HG02588 (cell line): ENCODE measurements at regions not wholly inside any gene's neighbourhood (a gene's known extent, or its start where the extent isn't known, plus 50 kb on each side); places are given as distances from the start of the nearest gene placed in this dataset.

ENCODE experiments used
- ATAC-seq: cut with Tn5 transposase; IDR thresholded peaks from one replicate; pipeline ENCODE4 v1.9.1; 2021; ENCODE audit warnings: mild to moderate bottlenecking, moderate library complexity; ENCODE audit not compliant: unreplicated experiment

- no peak for ATAC-seq
Observed at GRCh38 chr3:23073724-23074305, 129.3 kb upstream of the UBE2E2 start.

DNA sequence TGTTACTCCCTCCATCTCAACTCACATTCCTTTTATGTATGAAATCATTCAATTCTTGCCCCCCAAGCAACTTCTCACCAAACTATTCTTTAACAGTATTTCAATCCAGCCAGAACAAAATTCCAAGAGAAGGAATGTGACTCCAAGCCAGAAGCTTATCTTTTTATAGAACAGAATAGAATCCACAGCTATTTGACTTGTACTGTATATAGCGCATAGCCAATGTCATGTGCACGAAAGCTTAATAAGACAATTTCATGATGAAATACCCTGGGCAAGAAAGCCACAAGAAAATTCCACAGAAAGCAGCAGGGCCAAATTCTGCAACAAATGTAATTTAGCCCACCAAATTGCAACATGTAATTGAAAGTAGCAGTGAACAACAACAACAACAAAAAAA lies 127.6 kb upstream of the UBE2E2 start:
- no peak for ATAC-seq

- no peak for ATAC-seq
Observed at GRCh38 chr3:23076437-23076836, 126.7 kb upstream of the UBE2E2 start.

DNA sequence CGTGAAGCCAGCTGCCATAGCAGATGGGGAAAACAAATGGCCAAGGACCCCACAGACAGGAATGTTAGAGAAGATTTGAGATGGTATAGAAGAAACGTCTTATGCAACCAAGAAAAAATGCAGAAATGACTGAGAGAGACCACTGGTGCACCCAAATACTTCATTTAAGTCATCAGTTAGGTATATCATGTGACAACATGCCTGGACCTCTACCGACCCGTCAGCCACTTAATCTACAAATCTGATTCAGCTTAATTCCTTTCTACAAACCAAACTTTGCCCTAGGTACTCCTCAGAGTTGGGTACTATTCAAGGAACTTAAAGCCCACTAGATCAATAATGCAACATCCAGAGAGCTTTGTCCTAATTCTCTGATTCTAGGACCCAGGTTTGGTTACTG lies 126.0 kb upstream of the UBE2E2 start:
- ATAC-seq: no peak

- no peak for ATAC-seq
Observed at GRCh38 chr3:23078735-23079134, 124.4 kb upstream of the UBE2E2 start.

- ATAC-seq: no peak
Observed at GRCh38 chr3:23079976-23080375, 123.2 kb upstream of the UBE2E2 start.

GRCh38 chr3:23083701-23084100 lies 119.4 kb upstream of the UBE2E2 start:
- ATAC-seq: no peak

DNA sequence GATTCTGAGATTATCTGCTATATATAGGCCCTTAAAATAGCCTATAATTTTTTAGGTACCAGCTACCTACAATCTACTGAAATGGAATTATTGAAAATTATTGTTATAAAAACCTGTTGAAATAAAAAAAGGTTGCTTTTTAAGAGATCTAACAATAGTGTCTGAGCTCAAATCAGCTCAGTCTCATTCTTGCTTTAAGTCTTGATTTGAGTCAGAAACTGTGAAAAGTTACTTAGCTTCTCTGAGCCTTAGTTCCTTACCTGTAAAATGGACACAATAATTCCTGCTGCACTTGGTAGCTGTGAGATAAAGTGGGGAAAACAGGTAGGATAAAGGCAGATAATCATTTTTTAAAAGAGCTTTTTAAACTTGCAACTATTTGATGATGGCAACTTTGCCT lies 118.8 kb upstream of the UBE2E2 start:
- ATAC-seq: no peak

DNA sequence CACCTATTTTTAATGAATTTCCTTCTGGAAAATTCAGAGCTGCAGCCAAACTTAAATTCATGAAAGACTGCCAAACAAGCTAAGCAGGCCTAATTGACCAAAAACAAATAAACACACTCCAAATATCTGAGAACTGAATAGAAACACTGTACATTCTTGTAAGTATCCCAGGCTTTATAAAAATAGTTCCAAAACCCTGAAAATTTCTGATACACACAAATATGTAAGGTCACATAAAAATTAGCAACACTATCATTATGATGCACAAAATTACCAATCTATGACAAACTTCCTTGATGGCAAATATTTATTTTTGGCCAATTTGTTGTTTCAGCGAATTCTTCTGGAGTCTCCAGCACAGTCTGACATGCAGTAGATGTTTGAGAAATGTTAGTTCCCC lies 117.9 kb upstream of the UBE2E2 start:
- ATAC-seq: no peak

DNA sequence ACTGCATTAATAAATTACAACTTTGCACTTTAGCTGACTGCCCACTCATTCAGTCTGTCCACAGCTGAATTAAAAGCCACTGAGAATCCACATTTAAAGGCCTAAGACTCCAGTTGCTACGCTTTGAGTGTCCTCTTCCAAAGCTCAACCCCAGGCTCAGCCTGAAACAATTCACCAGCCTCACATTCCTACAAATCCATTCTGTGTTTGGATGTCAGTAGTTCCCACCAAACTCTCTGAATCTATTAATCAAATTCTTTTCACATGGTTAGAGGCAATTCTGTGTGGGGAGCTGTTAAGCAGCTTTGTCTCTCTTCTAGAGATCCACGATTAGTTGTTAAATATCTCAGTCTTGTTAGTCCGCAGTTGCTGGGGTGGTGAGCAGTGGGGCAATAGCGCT lies 116.8 kb upstream of the UBE2E2 start:
- no peak for ATAC-seq

DNA sequence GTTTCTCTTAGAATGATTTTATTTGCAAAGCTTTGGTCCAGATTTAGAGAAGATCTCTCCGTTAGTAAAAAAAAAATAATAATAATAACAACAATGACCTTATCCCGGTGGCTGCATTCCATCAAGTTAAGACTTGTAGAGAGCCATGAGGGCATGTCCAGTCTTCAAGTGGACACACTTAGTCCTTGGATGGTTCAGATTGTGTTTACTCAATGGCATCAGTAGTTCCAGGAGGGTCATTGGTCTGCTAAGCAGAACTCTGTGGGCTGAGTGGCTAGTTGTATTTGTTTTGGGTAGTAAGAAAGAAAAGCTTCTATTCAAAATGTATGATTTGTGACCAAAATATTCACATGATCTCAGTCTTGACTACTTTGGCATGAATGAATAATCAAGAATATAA lies 116.3 kb upstream of the UBE2E2 start:
- ATAC-seq: no peak

DNA sequence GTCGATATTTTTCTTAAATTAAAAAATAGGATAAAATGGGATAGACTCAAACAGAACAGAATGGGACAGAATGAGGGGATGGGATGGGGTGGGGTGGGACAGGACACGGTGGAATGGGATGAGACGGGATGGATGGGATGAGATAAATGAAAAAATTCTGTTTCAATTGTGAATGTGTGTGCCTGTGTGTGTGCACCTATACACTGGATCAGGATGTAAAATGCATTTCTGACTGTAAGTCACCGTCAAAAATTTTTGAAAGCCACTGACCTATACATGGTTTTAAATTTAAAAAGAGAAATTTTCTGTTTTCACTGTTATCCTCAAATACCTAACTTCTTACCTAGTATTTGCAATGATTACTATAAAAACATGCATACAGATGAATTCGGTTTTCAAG lies 108.7 kb upstream of the UBE2E2 start:
- no peak for ATAC-seq

- ATAC-seq: no peak
Observed at GRCh38 chr3:23094890-23095462, 108.2 kb upstream of the UBE2E2 start.

- no peak for ATAC-seq
Observed at GRCh38 chr3:23096041-23096440, 107.1 kb upstream of the UBE2E2 start.

DNA sequence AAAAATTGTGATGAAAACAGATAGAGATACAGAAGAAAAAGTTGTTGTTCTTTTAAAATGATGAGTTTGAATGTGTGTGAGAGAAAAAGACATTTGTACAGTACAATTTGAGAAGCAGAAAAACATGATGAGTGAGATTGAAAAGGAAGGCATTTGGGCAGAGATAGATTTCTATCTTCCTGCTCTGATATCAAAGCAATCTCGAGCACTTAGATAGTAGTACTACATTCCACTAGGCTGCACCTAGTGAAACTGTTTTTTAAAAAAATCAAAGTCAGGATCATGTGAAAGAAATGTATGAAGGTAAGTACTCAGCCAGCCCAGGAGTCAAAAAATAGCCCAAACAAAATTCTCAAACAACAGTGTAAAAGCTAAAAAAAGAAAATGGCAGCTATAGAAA lies 104.1 kb upstream of the UBE2E2 start:
- no peak for ATAC-seq

GRCh38 chr3:23099677-23100076 lies 103.5 kb upstream of the UBE2E2 start:
- no peak for ATAC-seq

DNA sequence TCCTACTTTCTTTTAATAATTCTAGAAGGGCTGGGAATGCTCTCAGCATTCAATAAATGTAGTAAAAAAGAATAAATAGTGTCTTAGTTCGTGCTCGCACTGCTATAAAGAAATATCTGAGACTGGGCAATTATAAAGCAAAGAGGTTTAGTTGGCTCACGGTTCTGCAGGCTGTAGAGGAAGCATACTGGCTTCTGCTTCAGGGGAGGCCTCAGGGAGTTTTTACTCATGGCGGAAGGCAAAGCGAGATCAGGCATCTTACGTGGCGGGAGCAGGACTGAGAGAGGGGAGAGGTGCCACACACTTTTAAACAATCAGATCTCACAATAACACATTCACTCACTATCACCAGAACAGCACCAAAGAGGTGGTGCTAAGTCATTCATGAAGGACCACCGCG lies 103.0 kb upstream of the UBE2E2 start:
- ATAC-seq: no peak

DNA sequence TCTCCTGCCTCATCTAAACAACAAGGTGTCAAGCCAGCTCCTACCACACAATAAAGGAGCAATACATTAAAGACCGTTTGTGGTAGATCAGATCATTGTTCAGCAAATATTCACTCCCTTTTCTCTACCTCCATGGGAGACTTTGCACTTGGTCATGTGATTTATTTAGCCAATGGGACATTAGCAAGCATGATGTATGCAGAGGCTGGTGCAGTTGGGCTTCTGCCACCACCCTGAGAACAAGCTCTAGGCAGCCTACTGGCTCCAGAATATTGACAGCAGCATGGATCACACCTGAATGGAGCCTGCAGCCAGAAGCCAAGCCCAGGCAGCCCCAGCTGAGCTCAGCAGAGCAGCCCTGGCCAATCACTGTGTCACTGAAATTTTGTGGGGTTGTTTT lies 99.4 kb upstream of the UBE2E2 start:
- no peak for ATAC-seq

GRCh38 chr3:23105048-23105447 lies 98.1 kb upstream of the UBE2E2 start:
- ATAC-seq: no peak

DNA sequence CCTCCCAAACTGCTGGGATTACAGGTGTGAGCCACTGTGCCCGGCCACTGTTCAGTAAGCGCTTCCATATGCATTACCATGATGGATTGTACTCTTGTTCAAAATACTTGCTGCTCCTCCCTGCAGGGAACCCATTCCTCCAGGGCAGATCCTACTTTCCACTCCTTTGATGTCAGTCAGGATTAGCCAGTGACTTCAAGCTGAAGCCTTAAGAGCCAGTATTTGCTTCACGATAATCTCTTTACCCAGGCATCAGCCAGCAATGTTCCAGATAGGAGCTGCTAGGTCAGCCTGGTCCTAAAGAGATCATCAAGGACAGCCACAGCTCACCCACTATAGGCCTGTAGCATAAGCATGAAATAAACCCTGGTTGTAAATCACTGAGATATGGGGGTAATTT lies 96.5 kb upstream of the UBE2E2 start:
- no peak for ATAC-seq

- ATAC-seq: no peak
Observed at GRCh38 chr3:23107221-23107620, 95.9 kb upstream of the UBE2E2 start.

DNA sequence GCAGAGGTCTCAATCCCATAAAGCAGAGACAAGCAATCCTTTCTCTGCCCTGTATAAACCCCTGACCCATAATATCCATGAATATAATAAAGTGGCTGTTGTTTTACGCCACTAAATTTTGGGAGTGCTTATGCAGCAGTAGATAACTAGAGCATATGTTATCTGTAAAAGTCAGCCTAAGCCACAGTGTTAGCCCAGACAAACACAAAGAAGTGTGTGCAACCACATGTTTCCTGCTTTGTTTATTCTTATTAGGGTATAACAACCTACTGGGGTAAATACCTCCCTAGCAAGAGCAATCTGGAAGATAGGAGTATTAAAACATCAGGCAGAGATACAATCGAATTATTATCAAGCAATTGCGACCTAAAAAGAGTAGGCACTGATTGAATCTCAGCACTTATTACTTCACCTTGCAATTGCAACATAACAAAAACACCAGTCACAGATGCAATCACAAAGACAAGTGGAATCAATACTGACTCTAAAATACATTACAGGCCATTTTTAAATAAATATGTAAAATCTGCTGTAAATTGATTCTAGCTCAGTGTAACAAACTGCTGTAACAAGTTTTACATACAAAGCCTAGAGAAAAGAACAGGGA lies 94.6 kb upstream of the UBE2E2 start:
- no peak for ATAC-seq

DNA sequence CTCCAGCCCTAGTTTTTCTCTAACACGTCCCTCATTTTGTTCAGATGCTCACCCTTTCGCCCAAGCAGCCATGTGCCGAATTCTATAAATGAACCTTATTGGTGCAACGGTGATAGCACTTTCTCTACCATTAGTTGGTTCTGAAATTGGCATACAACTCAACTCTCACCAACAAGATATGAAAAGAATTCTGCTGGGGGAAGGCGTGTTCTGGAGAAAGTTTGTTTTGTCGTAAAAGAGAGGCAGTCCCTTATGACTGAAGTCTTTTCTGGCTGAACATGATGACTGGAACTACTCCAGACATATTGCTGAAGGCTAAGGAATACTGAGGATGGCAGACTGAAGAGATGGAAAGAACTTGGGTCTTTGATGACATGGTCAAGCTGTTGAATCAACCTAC lies 91.8 kb upstream of the UBE2E2 start:
- no peak for ATAC-seq
